GM18507 (cell line): ENCODE measurements at regions not wholly inside any gene's neighbourhood (a gene's known extent, or its start where the extent isn't known, plus 50 kb on each side); places are given as distances from the start of the nearest gene placed in this dataset.

Experiments used
- DNase-seq: peaks from one replicate; pipeline ENCODE4 v3.0.0; 2011; ENCODE audit warnings: low read depth; ENCODE audit not compliant: insufficient read length; ENCODE audit errors: extremely low spot score
- FAIRE-seq: peaks from 2 replicates; lab custom pipeline; 2011; peaks lifted over from hg19 to GRCh38; lab: Jason Lieb, UNC

DNA sequence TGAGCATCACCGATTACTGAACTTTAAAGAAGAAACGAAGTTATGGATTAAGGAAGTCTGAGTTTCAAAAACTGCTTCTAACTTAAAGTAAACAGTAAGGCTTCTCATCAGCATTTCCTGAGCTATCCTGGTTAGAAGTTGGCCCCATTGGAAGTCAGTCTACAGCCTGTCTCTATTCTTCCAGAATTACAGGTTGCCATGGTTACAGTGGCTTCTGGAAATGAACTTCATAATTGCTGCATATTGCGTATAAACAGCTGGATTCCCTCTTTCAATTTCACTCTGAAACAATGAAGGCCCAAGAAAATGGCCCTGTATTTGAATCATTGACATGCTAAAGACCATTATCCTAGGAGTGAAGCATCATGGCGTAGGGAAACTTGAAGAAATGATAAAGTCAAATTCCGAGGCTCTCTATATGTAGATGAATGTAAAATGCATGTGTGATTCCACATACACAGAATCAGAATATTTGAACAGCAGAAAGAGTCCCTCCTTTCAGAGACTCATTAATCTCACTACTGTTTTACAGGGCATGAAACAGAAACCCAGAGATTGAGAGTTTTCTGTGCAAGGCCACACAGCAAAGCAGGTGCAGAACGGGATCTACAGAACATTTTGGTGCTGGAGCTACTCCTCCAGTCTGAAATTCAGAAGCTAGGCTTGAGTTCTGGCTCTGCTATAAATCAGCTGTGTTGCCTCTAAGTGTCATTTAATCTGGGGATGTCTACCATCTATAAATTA is 856.4 kb upstream of the CELF4 start:
- no peak for FAIRE-seq
- DNase-seq = no peak

DNA sequence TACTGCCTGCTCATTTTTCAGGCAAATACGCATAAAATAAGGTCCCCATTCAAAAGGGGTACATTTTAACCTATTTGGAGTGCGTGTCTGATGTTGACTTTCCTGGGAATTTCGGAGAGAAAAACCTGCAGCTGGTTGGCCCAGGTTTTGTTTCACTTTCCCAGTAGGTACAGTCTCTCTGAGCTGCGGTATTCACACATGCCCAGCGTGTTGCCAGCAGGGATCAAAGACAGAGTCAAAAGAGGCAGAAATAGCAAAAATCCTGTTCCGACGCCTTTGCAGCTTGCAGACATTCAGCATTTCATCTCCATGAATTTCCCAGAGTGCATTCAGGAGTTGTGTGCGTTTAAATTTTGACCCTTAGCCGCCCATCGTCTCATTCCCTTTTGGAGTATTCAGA is 855.4 kb upstream of the CELF4 start:
- FAIRE-seq (no peak), DNase-seq (no peak)

DNA sequence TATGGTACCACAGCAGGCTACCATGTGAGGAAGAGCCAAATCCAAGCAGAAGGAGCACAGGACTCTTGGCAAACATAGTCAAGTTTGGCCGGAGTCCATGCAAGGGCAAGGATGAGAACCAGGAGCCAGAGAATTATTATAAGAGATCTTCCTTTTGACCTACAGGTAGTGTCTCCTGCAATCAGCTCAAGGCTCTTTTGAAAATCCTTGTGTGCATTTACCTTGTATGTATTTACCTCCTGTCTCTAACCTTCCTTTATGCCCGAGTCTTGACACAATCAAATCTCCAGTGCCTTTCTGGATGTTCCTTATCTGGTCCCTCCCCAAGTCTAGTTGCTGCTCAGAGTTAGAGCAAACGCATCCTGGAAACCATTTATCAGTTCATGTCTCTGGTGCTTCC is 855.0 kb upstream of the CELF4 start:
- FAIRE-seq = no peak
- no peak for DNase-seq

DNA sequence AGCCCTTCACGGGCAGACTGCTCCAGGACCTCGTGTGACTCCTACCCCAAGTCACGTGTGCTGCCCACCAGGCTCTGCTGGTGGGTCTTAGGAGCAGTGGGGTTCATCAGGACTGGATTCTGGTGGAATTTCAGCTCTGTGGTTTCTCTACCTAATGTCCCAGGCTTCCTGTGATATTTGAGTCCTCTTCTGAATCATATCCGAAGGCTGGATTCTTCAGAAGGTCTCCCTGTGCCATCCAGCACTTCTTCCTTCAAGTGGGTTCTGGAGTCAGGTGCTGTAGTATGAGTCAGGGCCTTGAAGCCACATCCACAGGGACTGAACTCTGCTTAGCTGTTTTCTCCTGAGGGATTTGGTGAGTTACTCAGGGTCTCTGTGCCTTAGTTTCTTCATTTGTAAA is 850.2 kb upstream of the CELF4 start:
- FAIRE-seq (no peak), DNase-seq (no peak)

DNA sequence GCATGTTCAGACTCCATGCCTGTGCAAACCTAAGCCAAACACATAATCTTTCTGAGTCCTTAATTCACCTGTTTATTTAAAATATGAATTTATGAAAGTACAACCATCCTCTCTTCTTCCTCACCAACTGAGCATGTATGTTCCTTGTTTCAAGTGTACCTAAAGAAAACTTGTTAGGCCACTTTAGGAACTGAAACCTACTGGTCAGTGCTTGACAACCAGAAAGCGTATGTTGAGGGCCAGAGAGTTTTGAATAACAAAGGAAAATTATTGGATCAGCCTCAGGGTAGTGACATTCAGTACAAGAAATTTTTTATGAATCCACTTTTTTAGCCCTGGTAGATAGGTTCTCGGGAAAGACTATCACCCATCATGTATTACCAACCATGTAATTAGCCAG is 847.6 kb upstream of the CELF4 start:
- no peak for DNase-seq
- no peak for FAIRE-seq

DNA sequence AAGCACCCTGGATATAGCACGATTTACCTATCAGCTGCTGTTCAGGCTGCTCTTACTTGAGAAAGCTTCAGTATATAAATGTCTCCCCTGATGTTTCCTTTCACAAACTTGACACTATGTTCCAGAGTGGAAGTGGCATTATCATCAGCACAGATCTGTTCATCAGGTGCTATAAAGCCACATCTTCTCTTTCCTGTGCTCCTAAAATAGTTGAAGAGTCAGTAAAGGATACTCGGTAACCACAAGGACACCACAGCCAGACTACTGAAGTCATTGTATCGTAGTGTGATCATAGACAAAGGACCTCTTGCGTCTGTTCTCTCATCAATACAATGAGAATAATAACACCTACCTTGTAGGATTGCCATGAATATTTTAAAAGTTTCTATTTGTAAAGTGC is 841.0 kb upstream of the CELF4 start:
- no peak for DNase-seq

DNA sequence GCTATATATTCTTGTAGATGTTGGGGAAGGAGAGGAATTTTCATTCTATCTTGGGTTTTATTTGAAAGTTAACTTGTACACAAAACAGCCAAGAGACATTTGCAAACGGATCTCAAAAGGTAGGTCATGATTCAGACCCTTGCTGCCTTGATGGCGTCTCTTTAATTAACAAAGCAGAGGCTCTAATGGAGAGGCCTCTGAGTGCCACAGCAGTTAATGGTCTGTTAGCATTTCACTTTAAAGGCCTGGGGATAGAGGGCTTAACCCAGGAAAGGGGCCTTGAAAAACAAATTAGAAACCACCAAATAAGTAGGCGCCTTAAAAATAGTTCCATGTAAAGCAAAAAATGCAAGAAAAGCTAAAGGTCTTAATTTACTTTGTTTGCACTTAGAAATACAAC is 836.9 kb upstream of the CELF4 start:
- DNase-seq (no peak), FAIRE-seq (no peak)

More for the DNA sequence above, 841.0 kb upstream of the CELF4 start:
- no peak for FAIRE-seq

DNA sequence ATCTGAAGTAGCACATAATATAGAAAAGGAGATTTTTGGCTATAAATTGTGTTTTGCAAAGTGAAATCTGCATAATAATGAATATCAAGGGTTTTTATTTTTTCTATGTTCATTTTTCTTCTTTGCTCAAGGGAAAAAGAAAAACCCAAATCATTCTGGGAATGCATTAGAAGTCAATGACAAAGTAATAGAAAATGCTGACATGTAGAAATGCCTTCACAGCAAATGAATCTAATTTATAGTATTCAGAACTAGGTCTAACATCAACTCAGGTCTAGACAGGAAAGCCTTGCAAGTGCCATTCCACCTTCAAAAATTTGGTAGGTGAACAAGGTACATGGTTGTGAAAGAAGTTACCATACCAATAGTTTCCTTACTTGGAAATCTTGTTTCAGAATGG is 831.5 kb upstream of the CELF4 start:
- DNase-seq = no peak
- no peak for FAIRE-seq

DNA sequence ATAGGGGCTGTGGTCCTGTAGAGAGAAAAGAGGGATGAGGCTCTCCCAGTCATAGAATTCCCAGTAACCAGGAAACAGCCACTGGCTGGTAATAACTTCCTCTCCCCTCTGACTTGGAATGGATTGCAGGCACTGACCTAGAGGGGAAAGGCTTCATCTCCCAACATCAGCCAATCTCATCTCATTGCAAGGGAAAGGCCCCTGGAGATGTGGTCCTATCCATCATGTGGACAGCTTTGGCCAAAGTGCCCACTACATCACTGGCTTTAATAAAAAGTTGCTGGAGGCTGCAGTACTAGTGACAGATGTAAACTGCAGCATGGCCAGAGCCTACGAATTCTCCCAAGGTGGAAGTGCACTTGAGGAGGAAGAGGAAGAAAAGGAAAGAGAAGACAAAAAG is 820.5 kb upstream of the CELF4 start:
- DNase-seq (no peak), FAIRE-seq (no peak)

DNA sequence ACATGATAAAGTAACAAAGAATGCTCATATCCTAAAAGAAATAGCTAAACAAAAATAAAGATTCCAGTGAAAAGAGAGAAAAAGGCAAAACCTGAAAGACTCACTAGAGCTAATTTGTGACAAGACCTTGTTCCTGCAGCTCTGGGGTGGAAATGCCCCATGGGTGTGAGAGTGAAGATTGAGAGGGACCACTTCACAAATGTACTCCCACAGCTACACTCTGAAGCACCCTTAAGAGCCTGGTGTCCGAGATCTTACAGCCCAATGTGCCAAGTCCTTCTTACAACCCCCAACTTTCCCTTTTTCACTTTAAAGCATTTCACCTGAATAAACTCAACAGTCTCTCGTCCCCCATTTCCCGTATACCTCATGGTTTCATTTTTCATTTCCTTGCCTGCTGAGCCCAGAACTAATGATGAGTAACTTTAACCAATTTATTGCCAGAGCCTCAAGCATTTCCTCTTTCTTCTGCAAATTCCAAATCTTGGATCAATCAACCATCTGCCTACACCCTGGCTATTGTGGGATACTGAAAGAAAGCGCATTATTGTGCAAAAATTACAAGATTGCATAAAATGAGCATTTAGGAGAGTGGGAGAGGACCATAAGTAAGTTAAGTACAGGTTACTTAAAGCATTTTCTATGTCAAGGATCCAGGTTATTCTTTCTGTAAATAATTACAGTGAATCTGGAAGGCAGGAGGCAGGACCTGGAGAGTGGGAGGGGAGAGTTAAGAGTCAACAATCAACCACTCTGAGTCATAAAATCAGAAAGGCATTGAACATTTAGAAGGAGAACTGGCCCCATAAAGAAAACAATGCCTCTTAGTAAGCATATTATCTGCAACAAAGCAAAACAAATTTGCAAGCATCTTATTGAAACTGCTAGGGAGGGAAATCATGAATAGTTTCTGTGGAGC is 804.4 kb upstream of the CELF4 start:
- FAIRE-seq (no peak), DNase-seq (no peak)

DNA sequence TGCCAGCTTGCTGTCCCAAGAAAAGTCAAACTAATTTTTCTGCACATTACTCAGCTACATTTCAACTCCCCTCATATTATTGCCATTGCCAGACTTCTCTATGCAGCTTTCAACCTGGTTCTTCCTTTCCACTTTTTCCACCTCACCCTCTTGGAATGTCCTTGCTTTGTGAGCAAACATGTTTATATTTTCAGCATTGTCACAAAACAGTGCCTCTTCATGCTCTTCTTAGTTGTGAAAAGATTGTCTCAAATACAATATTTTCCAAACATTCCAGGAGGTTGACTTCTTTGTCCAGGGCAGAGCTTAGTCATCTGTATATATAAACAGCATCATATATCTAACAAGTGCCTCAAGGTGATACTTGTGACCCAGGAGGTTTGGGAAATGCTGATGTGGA is 803.3 kb upstream of the CELF4 start:
- FAIRE-seq (no peak), DNase-seq (no peak)

DNA sequence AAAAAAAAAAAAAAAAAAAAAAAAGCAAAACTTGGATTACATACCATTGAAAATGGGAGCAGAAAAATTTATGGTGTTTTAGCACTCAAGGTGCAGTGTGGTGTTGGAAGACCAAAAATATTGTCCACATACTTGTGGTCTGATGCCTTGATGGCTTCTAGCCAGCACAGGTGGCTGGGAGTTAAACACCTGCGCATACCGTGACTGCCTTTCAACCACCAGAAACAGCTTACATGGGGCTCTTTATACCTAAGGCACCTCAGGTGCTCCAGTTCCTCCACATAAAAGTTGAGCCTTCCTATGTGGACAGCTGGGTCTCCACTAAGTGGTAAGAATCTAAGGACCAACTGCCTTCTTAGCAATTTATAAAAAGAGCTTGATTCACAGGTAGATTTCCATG is 802.6 kb upstream of the CELF4 start:
- FAIRE-seq (no peak), DNase-seq (no peak)

DNA sequence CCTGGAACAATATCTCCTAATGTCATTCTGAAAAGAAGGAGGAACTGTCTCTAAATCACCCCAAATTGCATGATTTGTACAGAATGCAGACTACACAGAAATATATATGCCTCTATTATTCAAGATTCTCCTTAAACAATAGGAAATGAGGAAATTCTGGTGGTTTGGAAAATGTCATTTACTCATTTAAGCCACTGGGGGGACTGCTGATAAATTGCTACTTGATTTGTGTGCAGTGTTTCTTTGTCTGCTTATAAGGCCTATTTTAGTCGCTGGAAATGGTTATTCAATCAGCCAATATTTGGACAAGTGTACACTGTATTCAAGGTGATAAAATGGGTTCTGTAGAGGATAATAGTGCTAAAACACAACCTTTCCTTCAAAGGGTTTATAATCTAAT is 801.9 kb upstream of the CELF4 start:
- DNase-seq (no peak), FAIRE-seq (no peak)

DNA sequence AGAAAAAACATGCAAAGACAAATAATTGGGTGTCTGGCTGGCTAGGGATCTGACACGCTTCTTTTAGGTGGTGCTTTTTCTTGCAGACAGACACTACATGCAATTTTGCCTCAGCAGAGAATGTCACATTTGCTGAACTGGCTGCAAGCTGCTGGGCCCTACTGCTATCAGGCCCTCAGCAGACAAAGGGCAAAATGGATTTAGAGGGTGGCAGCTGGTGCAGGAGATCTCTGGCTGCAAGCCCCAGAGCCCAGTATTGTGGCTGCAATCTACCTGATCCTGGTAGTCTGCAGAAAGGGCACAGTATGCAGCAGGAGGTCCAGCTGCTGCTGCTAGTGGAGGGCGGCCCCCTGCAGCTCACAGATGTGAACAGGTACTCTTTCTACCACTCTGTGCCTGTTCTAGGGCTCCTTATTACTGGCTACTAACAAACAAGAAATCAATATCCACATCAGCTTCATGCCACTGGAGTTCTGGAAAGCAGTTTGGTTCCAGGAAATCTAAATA is 796.7 kb upstream of the CELF4 start:
- FAIRE-seq (no peak), DNase-seq (no peak)

DNA sequence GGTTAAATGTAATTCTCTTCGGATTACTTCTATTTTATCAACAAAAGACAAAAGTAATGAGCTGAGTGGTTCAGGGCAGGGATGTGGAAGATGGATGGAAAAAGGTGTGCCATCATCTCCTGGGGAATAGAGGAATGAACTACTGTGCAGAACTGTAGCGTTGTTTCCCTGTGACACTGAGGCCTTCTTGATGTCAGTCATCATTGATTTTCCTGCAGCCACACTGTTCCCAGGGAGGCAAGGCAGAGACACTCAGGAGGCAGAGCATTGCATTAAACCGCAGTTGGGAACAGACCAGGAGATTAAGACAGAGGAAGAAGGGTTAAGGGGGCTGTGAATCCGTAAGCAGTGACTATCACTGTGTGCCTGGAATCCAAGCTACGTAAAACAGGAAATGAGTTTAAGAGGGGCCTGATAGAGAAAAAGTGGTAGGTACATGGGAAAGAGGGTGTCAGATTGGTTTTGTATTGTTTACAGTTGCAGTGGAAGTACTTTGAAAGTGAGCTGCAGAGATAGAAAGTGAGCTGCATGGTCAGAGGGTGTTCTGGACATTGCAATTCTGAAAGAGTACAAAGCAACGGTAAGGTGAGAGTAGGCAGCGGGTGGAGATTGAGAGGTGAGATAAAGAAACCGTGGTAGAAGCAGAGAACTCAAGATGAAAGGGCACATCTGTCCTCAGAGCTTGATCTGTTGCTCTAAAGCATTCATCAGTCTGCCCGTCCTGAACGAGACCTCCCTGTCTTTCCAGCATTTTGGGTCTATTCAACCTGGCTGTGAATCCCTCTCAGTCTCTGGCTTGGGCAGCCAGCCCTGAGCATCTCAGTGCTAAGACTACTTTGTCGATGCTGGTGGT is 793.4 kb upstream of the CELF4 start:
- no peak for DNase-seq
- FAIRE-seq = no peak

DNA sequence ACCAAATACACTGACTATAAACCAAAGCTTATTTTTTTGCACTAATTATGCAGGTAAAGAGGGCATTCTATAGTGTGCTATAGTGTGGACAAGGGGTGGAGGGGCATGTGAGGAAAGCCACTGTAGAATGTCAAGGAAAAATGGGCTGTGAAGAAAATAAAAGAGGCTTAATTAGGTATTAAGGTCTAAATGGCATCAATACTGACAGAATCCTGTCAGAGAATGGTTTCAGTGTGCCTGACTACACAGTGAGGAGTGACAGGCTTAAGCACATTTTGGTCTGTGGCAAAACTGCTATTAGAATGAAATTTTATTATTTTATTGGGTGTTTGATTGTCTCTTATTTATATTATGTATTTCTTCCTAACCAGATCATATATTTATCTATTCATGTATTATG is 787.6 kb upstream of the CELF4 start:
- FAIRE-seq (no peak), DNase-seq (no peak)

DNA sequence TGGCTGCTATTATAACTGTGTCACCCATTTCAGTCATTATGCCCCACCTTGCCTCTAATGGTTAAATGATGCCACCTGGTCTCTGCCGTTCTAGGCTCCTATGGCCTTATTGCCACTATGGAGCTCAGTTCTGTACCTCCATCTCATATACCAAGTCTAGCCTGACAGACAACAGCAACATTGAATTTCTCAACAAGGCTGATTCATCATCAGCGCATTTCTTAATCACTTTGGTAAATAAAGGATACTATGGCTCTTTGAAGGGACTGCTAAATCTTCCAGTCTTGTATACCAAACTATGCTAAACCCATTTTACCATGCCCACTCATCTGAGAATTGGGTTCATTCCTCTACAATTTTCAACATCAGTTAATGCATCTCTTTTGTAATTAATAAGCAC is 784.5 kb upstream of the CELF4 start:
- DNase-seq (no peak), FAIRE-seq (no peak)

DNA sequence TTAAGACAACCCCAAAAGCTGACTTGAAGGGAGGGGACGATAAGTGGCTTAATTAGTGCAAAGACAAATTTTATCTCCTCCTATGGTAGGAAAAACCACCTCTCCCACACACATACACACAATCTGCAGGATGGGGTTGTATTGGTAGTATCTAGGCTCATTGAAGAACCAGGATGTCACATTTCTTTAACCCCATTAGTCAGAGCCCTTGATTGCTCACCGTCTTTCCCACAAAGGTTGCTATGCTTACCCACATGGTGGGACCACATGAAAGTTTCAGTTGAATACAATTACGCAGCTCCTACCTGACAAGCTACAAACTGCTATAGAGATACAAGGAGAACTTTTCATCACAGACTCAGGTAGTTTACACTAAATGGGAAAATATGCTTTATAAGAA is 765.0 kb upstream of the CELF4 start:
- FAIRE-seq = no peak

DNA sequence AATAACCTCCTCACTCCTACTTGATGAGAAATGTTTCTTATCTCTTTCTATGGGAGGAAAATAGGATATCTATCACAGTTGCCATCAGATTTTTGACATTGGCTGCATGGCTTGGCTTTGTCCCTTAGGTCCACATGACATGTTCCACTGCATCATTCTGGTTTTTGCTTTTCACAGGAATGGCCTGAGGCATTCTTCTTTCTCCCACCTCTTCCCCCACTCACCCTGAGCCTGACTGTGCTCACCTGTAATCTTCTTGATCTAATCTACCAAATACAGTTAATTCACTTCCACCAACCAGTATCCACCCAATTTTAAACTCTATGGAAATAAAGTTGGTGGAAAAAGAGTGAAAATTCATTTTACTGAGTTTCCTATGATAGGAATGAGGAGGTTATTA is 763.5 kb upstream of the CELF4 start:
- FAIRE-seq = no peak
- no peak for DNase-seq

More for the DNA sequence above, 765.0 kb upstream of the CELF4 start:
- DNase-seq = no peak

DNA sequence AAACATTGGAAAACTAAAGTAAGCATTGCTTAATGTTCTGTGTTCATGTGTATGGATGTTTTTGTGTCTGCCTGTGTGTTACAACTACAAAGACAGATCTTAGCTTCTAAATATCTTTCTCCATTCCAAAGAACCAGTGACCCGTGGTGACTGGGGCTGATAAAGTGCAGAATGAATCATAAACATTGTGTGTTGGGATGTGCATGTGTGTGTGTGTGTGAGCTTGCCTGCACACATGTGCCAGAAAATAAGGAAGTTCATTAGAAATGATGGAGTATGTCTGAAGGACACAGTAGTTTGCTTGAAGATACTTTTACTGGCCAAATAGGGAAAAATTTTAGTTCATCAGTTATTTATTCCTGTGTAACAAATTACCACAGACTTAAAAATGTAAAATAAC is 756.6 kb upstream of the CELF4 start:
- FAIRE-seq = no peak
- no peak for DNase-seq
